Fibroblast of lung (primary cell): ENCODE measurements at regions not wholly inside any gene's neighbourhood (a gene's known extent, or its start where the extent isn't known, plus 50 kb on each side); places are given as distances from the start of the nearest gene placed in this dataset.

Source experiments
- DNase-seq, 2 donors: peaks; one replicate each; pipeline versions ENCODE4 v3.0.0 to v3.0.0-alpha.2; 2010; ENCODE audit warnings: low read depth in 2 of 2
- H2AFZ ChIP-seq: 2 replicates; pipeline ENCODE4 v1.5.1; 2012; ENCODE audit warnings: low read length, control low read depth, inconsistent platforms
- H3K27ac ChIP-seq: 2 replicates; pipeline ENCODE4 v1.5.1; 2011; ENCODE audit warnings: low read length, control low read depth; ENCODE audit not compliant: insufficient read depth
- H3K27me3 ChIP-seq: 2 replicates; pipeline ENCODE4 v1.5.1; 2011; ENCODE audit warnings: mild to moderate bottlenecking, low read length; ENCODE audit not compliant: control insufficient read depth, insufficient read depth
- H3K36me3 ChIP-seq: 2 replicates; pipeline ENCODE4 v1.5.1; 2011; ENCODE audit warnings: low read length; ENCODE audit not compliant: control insufficient read depth, insufficient read depth
- H3K4me1 ChIP-seq: 2 replicates; pipeline ENCODE4 v1.5.1; 2011; ENCODE audit warnings: low read length; ENCODE audit not compliant: control insufficient read depth, insufficient read depth; ENCODE audit errors: extremely low read depth
- H3K4me2 ChIP-seq: 2 replicates; pipeline ENCODE4 v1.5.1; 2011; ENCODE audit warnings: low read length, control low read depth; ENCODE audit not compliant: insufficient read depth; ENCODE audit errors: extremely low read depth
- H3K4me3 ChIP-seq, 4 experiments: fragments of 200-600 bp in 1 of 4; sonication (generic) in 1 of 4; replicated peaks in 1 of 4; 2 replicates each; pipeline ENCODE4 v1.5.1; 2011 to 2016; ENCODE audit warnings: low read length in 4 of 4, low read depth in 3 of 4, mild to moderate bottlenecking in 3 of 4, control low read depth in 2 of 4, inconsistent platforms in 1 of 4, mixed read lengths in 1 of 4; ENCODE audit not compliant: insufficient read depth in 1 of 4; ENCODE audit errors: control extremely low read depth in 1 of 4
- H3K79me2 ChIP-seq: 2 replicates; pipeline ENCODE4 v1.5.1; 2012; ENCODE audit warnings: mild to moderate bottlenecking, low read length, inconsistent platforms; ENCODE audit not compliant: control insufficient read depth, insufficient read depth
- H3K9ac ChIP-seq: 2 replicates; pipeline ENCODE4 v1.5.1; 2011; ENCODE audit warnings: mild to moderate bottlenecking, low read length, control low read depth; ENCODE audit not compliant: insufficient read depth
- H3K9me3 ChIP-seq: 2 replicates; pipeline ENCODE4 v1.5.1; 2012; ENCODE audit warnings: low read depth, low read length; ENCODE audit not compliant: control insufficient read depth, insufficient read depth
- H4K20me1 ChIP-seq: 2 replicates; pipeline ENCODE4 v1.5.1; 2011; ENCODE audit warnings: low read length; ENCODE audit not compliant: control insufficient read depth, insufficient read depth; ENCODE audit errors: extremely low read depth
- CTCF ChIP-seq, 2 donors: IDR thresholded peaks in 1 of 2; conservative IDR thresholded peaks in 1 of 2; 1 replicate in 1 of 2; 2 replicates in 1 of 2; pipeline ENCODE4 v1.5.1; 2011 to 2012; ENCODE audit warnings: low read length in 2 of 2, control low read depth in 1 of 2, inconsistent platforms in 1 of 2, low read depth in 1 of 2, mild to moderate bottlenecking in 1 of 2
- EZH2 ChIP-seq: IDR thresholded peaks from 2 replicates; pipeline ENCODE4 v1.5.1; 2012; ENCODE audit warnings: low read length, control low read depth, mild to moderate bottlenecking; ENCODE audit errors: missing control alignments

GRCh38 chr6:44537306-44538049, 150.0 kb downstream of the CDC5L start:
- TF ChIP-seq CTCF (conservative IDR thresholded peaks at IDR 0.05 in 1 of 2, IDR thresholded peaks at IDR 0.05 in 1 of 2; ENCODE audit: low read depth in 1 of 2, low read length in 2 of 2), result no peak
- TF ChIP-seq EZH2, result no peak
- Histone ChIP-seq H3K79me2 (no peaks in the 10 kb centered on the region), H3K36me3 (no peaks in the 10 kb centered on the region), H3K9ac (no peak overlapping the region), H3K27me3 (peaks cover 3% of the 10 kb centered on the region), H3K27ac (no peak overlapping the region), H3K4me3 (no peak overlapping the region), H3K4me1 (no peaks in the 10 kb centered on the region), H4K20me1 (no peaks in the 10 kb centered on the region), H3K9me3 (no peaks in the 10 kb centered on the region), H3K4me2 (no peak overlapping the region), H2AFZ (no peak overlapping the region)
- DNase-seq, result no peak

- H3K4me3 ChIP-seq, result no peak overlapping the region
- no peak overlapping the region for H3K9ac ChIP-seq
- DNase-seq, result no peak
Observed at GRCh38 chr6:44538131-44538806, 150.8 kb downstream of the CDC5L start.

More at GRCh38 chr6:44538131-44538806, 150.8 kb downstream of the CDC5L start:
- Histone ChIP-seq H3K79me2 (no peaks in the 10 kb centered on the region), H3K4me2 (no peak overlapping the region), H3K4me1 (no peaks in the 10 kb centered on the region), H2AFZ (no peak overlapping the region), H3K27ac (no peak overlapping the region), H3K9me3 (no peaks in the 10 kb centered on the region), H4K20me1 (no peaks in the 10 kb centered on the region), H3K27me3 (peaks cover 3% of the 10 kb centered on the region), H3K36me3 (no peaks in the 10 kb centered on the region)
- TF ChIP-seq CTCF (conservative IDR thresholded peaks at IDR 0.05 in 1 of 2, IDR thresholded peaks at IDR 0.05 in 1 of 2; ENCODE audit: low read depth in 1 of 2, low read length in 2 of 2) (no peak), EZH2 (no peak)
